ENCODE measurements at regions not wholly inside any gene's neighbourhood (a gene's known extent, or its start where the extent isn't known, plus 50 kb on each side); places are given as distances from the start of the nearest gene placed in this dataset.

DNA sequence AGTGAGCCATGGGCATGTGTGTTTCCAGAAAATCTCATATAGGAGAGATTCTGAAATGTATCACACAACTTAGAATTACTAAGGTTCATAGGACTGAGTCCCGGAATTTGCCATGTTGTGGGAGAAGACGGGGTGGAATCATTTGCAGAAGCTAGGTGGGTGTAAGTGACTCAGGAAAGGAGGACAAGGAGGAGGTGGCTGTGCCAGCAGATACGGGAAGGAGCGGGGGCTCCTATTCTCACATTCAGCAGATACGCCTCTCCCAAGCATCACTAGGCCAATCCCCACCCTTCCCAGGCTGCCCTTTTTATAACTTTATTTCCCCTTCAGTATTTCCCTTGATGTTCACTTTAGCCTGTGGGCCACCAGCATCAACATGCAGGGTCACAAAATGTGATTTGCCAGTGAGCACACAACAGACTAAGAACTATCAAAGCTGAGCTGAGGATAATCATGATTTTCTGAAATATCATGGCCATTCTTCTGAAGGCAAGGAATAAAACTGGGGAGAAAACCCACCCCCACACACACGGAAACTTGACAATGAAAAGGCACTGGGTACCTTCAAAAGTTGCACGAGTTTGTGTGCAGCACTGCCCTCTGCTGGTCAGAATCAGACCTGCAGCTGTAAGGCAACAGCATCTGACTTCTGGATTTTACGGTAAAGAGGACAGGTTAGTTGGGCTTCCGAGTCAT lies 133.2 kb downstream of the MTX3 start:
- intact Hi-C loops (cut with micrococcal nuclease; ENCODE audit: unreplicated experiment) (no loop called here), in situ Hi-C loops (cut with HindIII; ENCODE audit: extremely low pct_ligation_motif_present, low pct_unique_long_range_greater_than_20kb) (loop anchor here (10.0 kb wide), 1 partner anchor 153 kb away; no protein-coding TSS in a partner anchor)
- POLR2A ChIA-PET: no interaction called here
- no peak overlapping the region for H3K4me3 ChIP-seq (replicated peaks in 1 of 3; ENCODE audit: insufficient read depth in 1 of 3, low read depth in 2 of 3, low read length in 3 of 3)
- 0 out of 2 replicates have a peak, but pooled peaks have one; percentile 15 for TF ChIP-seq BHLHE40 (IDR thresholded peaks at IDR 0.05; ENCODE audit: low read length)
- TF ChIP-seq CTCF (CRISPR knock-in tag; IDR thresholded peaks at IDR 0.05): peak; percentile 90
- TF ChIP-seq MXI1 (IDR thresholded peaks at IDR 0.05; ENCODE audit: borderline replicate concordance, low read depth, low read length): 0 out of 3 replicates have a peak, but pooled peaks have one; percentile 15
- no peak for TF ChIP-seq ZNF777 (CRISPR knock-in tag; IDR thresholded peaks at IDR 0.05)
- peak; percentile 43 for TF ChIP-seq XRCC5 (optimal IDR thresholded peaks at IDR 0.05; ENCODE audit: low read length)
- TF ChIP-seq STAG1 (CRISPR knock-in tag; IDR thresholded peaks at IDR 0.05): peak; percentile 92
- 0 out of 2 replicates have a peak, but pooled peaks have one; percentile 15 for TF ChIP-seq ELF3 (CRISPR knock-in tag; IDR thresholded peaks at IDR 0.05)
- TF ChIP-seq TBX2 (CRISPR knock-in tag; IDR thresholded peaks at IDR 0.05; ENCODE audit: borderline replicate concordance): no peak
- TF ChIP-seq RFXANK (CRISPR knock-in tag; IDR thresholded peaks at IDR 0.05): no peak
- TF ChIP-seq ZNF10 (CRISPR knock-in tag; IDR thresholded peaks at IDR 0.05; ENCODE audit: borderline replicate concordance, low read depth): no peak
- no peak for TF ChIP-seq CEBPG (CRISPR knock-in tag; IDR thresholded peaks at IDR 0.05)
- peak; percentile 65; the same call in 1 of the 2 replicates for TF ChIP-seq RAD21 (CRISPR knock-in tag; IDR thresholded peaks at IDR 0.05)
- TF ChIP-seq SMC3 (IDR thresholded peaks at IDR 0.05; ENCODE audit: low read length): peak; percentile 83
- TF ChIP-seq ZNF564 (CRISPR knock-in tag; IDR thresholded peaks at IDR 0.05): no peak
- TF ChIP-seq ELK4 (CRISPR knock-in tag; IDR thresholded peaks at IDR 0.05; ENCODE audit: borderline replicate concordance): no peak
- 0 out of 2 replicates have a peak, but pooled peaks have one; percentile 45 for TF ChIP-seq GZF1 (CRISPR knock-in tag; IDR thresholded peaks at IDR 0.05)
- 22% methylated on average over 9 of the region's 9 CpGs for WGBS (ENCODE audit: low lambda C conversion rate)
- DNase-seq (ENCODE audit: low spot score): peak; percentile 43
- no peaks in the 10 kb centered on the region for H3K36me3 ChIP-seq (replicated peaks in 1 of 2; ENCODE audit: control insufficient read depth in 1 of 2, insufficient read depth in 2 of 2, low read length in 2 of 2)
- CTCF ChIA-PET (ENCODE audit: low intra/inter-chr PET ratio, low total read pairs): interaction anchor here (2.5 kb wide), 1 partner anchor 155 kb away, joined by 12 read pairs; no protein-coding TSS in a partner anchor
- ATAC-seq: peak; percentile 74
- no peaks in the 10 kb centered on the region for H3K4me1 ChIP-seq (ENCODE audit: insufficient read depth, low read length)
- H4K20me1 ChIP-seq (ENCODE audit: insufficient read depth, low read length): no peaks in the 10 kb centered on the region
- H3K79me2 ChIP-seq (ENCODE audit: insufficient read depth, low read length): no peaks in the 10 kb centered on the region
- H3K27me3 ChIP-seq (ENCODE audit: control insufficient read depth in 1 of 2, insufficient read depth in 2 of 2, low read length in 2 of 2): peaks cover 0 to 10% of the 10 kb centered on the region in 2 experiments; a peak in 2 of 5 replicates
- H3K9me3 ChIP-seq (ENCODE audit: low read length): no peaks in the 10 kb centered on the region
- no TSS peak for BruUV-seq (replicated peaks)
- no peak overlapping the region for H3K27ac ChIP-seq (ENCODE audit: extremely low read length, insufficient read depth, low read length)
- H3K9ac ChIP-seq (ENCODE audit: insufficient read depth, low read depth, low read length): no peak overlapping the region
- H3K4me2 ChIP-seq (ENCODE audit: low read depth, low read length): no peak overlapping the region
- FAIRE-seq: peak; percentile 95
- no peak overlapping the region for H2AFZ ChIP-seq (ENCODE audit: low read length)
